Small intestine (tissue), 7 donors: ENCODE measurements at regions not wholly inside any gene's neighbourhood (a gene's known extent, or its start where the extent isn't known, plus 50 kb on each side); places are given as distances from the start of the nearest gene placed in this dataset.

ENCODE experiments used
- DNase-seq, 2 donors: peaks; one replicate each; pipeline versions ENCODE4 v3.0.0 to v3.0.0-alpha.2; 2013
- FAIRE-seq: peaks from 2 replicates; lab custom pipeline; 2012; peaks lifted over from hg19 to GRCh38; lab: Jason Lieb, UNC
- H3K27ac ChIP-seq, 3 donors: one replicate each; pipeline ENCODE4 v1.5.1; 2013; ENCODE audit warnings: low read length in 2 of 3, mild to moderate bottlenecking in 2 of 3, control low read depth in 1 of 3, inconsistent platforms in 1 of 3, low read depth in 1 of 3, moderate library complexity in 1 of 3
- H3K27me3 ChIP-seq, 3 donors: one replicate each; pipeline ENCODE4 v1.6.1; 2013; ENCODE audit warnings: low read length in 3 of 3, inconsistent platforms in 1 of 3; ENCODE audit not compliant: control insufficient read depth in 3 of 3, insufficient read depth in 3 of 3
- H3K36me3 ChIP-seq, 3 donors: one replicate each; pipeline ENCODE4 v1.6.1; 2013; ENCODE audit warnings: low read length in 3 of 3, inconsistent platforms in 1 of 3, low read depth in 1 of 3, mild to moderate bottlenecking in 1 of 3, moderate library complexity in 1 of 3; ENCODE audit not compliant: control insufficient read depth in 3 of 3, insufficient read depth in 2 of 3
- H3K4me1 ChIP-seq, 3 donors: one replicate each; pipeline ENCODE4 v1.6.1; 2013; ENCODE audit warnings: low read length in 2 of 3, inconsistent platforms in 1 of 3, low read depth in 1 of 3, mild to moderate bottlenecking in 1 of 3, moderate library complexity in 1 of 3; ENCODE audit not compliant: control insufficient read depth in 3 of 3, insufficient read depth in 2 of 3
- H3K4me3 ChIP-seq, 3 donors: one replicate each; pipeline ENCODE4 v1.5.1; 2013; ENCODE audit warnings: low read length in 3 of 3, control low read depth in 1 of 3, inconsistent platforms in 1 of 3, low read depth in 1 of 3, mild to moderate bottlenecking in 1 of 3, moderate library complexity in 1 of 3
- H3K9me3 ChIP-seq, 2 donors: one replicate each; pipeline ENCODE4 v1.6.1; 2013; ENCODE audit warnings: low read depth in 1 of 2, low read length in 1 of 2; ENCODE audit not compliant: control insufficient read depth in 2 of 2, insufficient read depth in 1 of 2
- WGBS, 3 donors: extraction: QIAGEN DNeasy Blood & Tissue Kit; methylation state at CpG; one replicate each; pipeline ENCODE4 v1.1.7; 2013; 5-methylcytosine and 5-hydroxymethylcytosine counted together
- donor health status: healthy with polysubstance abuse.
- donor health status: control.
- donor health status: control.
- donor health status: Bipolar disorder and iron deficiency.
- donor health status: healthy.

- FAIRE-seq (no peak), DNase-seq (no peak)
- WGBS, 3 donors, result 62 to 74% (median 69%) methylated on average over 8 of the region's 8 CpGs
- no peaks in the 10 kb centered on the region for H3K4me1 ChIP-seq
- H3K4me3 ChIP-seq, result no peak overlapping the region
- H3K27me3 ChIP-seq, result peaks cover 0 to 4% (median 0%) of the 10 kb centered on the region in 3 donors
- H3K9me3 ChIP-seq, result no peaks in the 10 kb centered on the region
- H3K27ac ChIP-seq, result no peak overlapping the region
- no peaks in the 10 kb centered on the region for H3K36me3 ChIP-seq
These were observed 720.1 kb downstream of the BRD1 start for GRCh38 chr22:49107561-49107960.

GRCh38 chr22:49106842-49107152 is 720.9 kb downstream of the BRD1 start:
- Histone ChIP-seq H3K4me1 (no peaks in the 10 kb centered on the region), H3K36me3 (no peaks in the 10 kb centered on the region), H3K9me3 (no peaks in the 10 kb centered on the region), H3K27me3 (peaks cover 0 to 4% (median 0%) of the 10 kb centered on the region in 3 donors), H3K4me3 (no peak overlapping the region), H3K27ac (no peak overlapping the region)
- WGBS, 3 donors, result 47 to 66% (median 52%) methylated on average over 5 of the region's 5 CpGs
- FAIRE-seq (no peak), DNase-seq (no peak)

- Histone ChIP-seq H3K4me1 (no peaks in the 10 kb centered on the region), H3K4me3 (no peak overlapping the region), H3K27ac (no peak overlapping the region), H3K9me3 (no peaks in the 10 kb centered on the region), H3K27me3 (peaks cover 0 to 4% (median 0%) of the 10 kb centered on the region in 3 donors), H3K36me3 (no peaks in the 10 kb centered on the region)
- DNase-seq (no peak), FAIRE-seq (no peak)
- WGBS, 3 donors, result 69 to 80% (median 79%) methylated on average over 12 of the region's 12 CpGs
These were observed 721.4 kb downstream of the BRD1 start for GRCh38 chr22:49106096-49106841.

- Histone ChIP-seq H3K4me3 (no peak overlapping the region), H3K27ac (no peak overlapping the region), H3K27me3 (peaks cover 0 to 2% (median 0%) of the 10 kb centered on the region in 3 donors), H3K36me3 (no peaks in the 10 kb centered on the region), H3K4me1 (no peaks in the 10 kb centered on the region), H3K9me3 (no peaks in the 10 kb centered on the region)
- FAIRE-seq, result no peak
- WGBS, 3 donors, result 87 to 90% (median 88%) methylated on average over 7 of the region's 7 CpGs
- no peak for DNase-seq
These were observed 723.2 kb downstream of the BRD1 start for GRCh38 chr22:49104434-49104833.

- Histone ChIP-seq H3K27ac (no peak overlapping the region), H3K27me3 (peaks cover 0 to 2% (median 0%) of the 10 kb centered on the region in 3 donors), H3K4me1 (no peaks in the 10 kb centered on the region), H3K9me3 (no peaks in the 10 kb centered on the region), H3K4me3 (no peak overlapping the region), H3K36me3 (no peaks in the 10 kb centered on the region)
- WGBS, 3 donors, result 42 to 51% (median 45%) methylated on average over 15 of the region's 15 CpGs
- no peak for DNase-seq
- no peak for FAIRE-seq
These were observed 724.2 kb downstream of the BRD1 start for GRCh38 chr22:49103314-49104059.

- no peak overlapping the region for H3K27ac ChIP-seq
- DNase-seq, result no peak
- no peak for FAIRE-seq
- 81 to 89% (median 83%) methylated on average over 20 of the region's 20 CpGs for WGBS, 3 donors
- H3K9me3 ChIP-seq, result no peaks in the 10 kb centered on the region
- H3K4me3 ChIP-seq, result no peak overlapping the region
- peaks cover 0 to 2% (median 0%) of the 10 kb centered on the region in 3 donors for H3K27me3 ChIP-seq
- H3K36me3 ChIP-seq, result no peaks in the 10 kb centered on the region
- H3K4me1 ChIP-seq, result no peaks in the 10 kb centered on the region
These were observed 725.3 kb downstream of the BRD1 start for GRCh38 chr22:49102367-49102766.

- Histone ChIP-seq H3K4me1 (no peaks in the 10 kb centered on the region), H3K27me3 (peaks cover 0 to 2% (median 0%) of the 10 kb centered on the region in 3 donors), H3K4me3 (no peak overlapping the region), H3K27ac (no peak overlapping the region), H3K9me3 (no peaks in the 10 kb centered on the region), H3K36me3 (no peaks in the 10 kb centered on the region)
- no peak for DNase-seq
- FAIRE-seq, result no peak
- 67 to 84% (median 75%) methylated on average over 8 of the region's 8 CpGs for whole genome bisulfite sequencing, 3 donors
These were observed 725.8 kb downstream of the BRD1 start for GRCh38 chr22:49101873-49102272.

- WGBS, 3 donors, result 80 to 85% (median 84%) methylated on average over 8 of the region's 8 CpGs
- DNase-seq (no peak), FAIRE-seq (no peak)
- H3K9me3 ChIP-seq, result no peaks in the 10 kb centered on the region
- no peak overlapping the region for H3K4me3 ChIP-seq
- H3K4me1 ChIP-seq, result no peaks in the 10 kb centered on the region
- H3K36me3 ChIP-seq, result no peaks in the 10 kb centered on the region
- no peak overlapping the region for H3K27ac ChIP-seq
- H3K27me3 ChIP-seq, result no peaks in the 10 kb centered on the region
These were observed 726.4 kb downstream of the BRD1 start for GRCh38 chr22:49101225-49101624.
